ENCODE measurements at regions not wholly inside any gene's neighbourhood (a gene's known extent, or its start where the extent isn't known, plus 50 kb on each side); places are given as distances from the start of the nearest gene placed in this dataset.

DNA sequence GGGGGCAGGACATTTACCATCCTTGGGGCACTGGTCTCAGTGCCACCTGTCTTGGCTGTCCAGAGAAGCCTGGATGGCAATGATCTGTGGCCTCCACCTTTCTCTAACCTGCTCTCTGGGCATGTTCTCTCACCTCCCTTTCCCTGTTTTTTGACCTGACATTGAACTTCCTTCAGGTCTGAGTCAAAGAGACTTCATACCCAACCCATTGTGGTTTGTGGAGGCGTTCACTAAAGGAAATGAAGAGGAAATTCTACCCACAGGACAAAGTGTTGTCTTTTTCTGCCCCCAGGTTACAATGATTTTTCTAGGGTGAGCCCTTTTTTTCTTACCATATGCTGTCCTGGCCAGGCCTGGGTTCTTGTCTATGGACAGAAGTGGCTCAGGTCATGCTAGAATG is 76.6 kb downstream of the CYP26A1 start:
- POLR2A ChIA-PET: no interaction called here
- DNase-seq: no peak
- Mint-ChIP-seq H3K9me3 (peaks cover 3% of the 10 kb centered on the region), H3K27me3 (peaks cover 13% of the 10 kb centered on the region), H3K27ac (no peak overlapping the region), H3K4me3 (no peak overlapping the region), H3K36me3 (ENCODE audit: low read depth) (no peaks in the 10 kb centered on the region), H3K4me1 (no peaks in the 10 kb centered on the region)
- intact Hi-C loops (cut with micrococcal nuclease): no loop called here
- CTCF ChIA-PET: no interaction called here
- no peak for ATAC-seq (ENCODE audit: low read depth)
- TF ChIP-seq, protein P1, sequence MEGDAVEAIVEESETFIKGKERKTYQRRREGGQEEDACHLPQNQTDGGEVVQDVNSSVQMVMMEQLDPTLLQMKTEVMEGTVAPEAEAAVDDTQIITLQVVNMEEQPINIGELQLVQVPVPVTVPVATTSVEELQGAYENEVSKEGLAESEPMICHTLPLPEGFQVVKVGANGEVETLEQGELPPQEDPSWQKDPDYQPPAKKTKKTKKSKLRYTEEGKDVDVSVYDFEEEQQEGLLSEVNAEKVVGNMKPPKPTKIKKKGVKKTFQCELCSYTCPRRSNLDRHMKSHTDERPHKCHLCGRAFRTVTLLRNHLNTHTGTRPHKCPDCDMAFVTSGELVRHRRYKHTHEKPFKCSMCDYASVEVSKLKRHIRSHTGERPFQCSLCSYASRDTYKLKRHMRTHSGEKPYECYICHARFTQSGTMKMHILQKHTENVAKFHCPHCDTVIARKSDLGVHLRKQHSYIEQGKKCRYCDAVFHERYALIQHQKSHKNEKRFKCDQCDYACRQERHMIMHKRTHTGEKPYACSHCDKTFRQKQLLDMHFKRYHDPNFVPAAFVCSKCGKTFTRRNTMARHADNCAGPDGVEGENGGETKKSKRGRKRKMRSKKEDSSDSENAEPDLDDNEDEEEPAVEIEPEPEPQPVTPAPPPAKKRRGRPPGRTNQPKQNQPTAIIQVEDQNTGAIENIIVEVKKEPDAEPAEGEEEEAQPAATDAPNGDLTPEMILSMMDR (IDR thresholded peaks at IDR 0.05): no peak

DNA sequence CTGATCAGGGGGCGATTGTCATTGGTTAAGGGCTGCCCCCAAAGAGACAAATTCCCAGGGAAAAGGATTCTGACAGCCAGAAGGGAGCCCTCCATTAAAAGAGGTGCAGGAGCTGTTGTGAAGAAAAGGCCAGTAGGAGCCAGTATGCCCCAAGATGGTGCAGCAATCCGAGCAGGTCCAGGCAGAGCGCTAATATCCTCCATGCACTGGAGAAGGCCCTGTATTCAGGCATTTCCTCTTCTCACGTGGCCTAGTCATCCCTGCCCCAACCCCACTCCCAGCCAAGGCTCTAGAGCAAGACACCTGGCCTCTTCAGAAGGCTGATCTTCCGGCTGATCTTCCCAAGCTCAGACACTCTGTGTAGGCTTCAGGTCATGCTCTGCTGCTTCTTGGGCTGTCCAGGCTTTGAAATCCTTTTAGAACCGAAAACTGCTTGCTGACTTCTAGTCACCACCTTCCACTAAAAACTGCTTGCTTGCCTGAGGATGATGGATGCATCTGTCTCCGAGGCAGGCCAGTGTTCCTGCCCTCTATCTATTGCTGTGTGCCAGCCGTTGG is 77.4 kb downstream of the CYP26A1 start:
- no peak overlapping the region for H3K4me3 Mint-ChIP-seq
- TF ChIP-seq, protein P1 (IDR thresholded peaks at IDR 0.05): no peak
- H3K9me3 Mint-ChIP-seq: peaks cover 3% of the 10 kb centered on the region
- no peak overlapping the region for H3K27ac Mint-ChIP-seq
- peaks cover 10% of the 10 kb centered on the region for H3K27me3 Mint-ChIP-seq
- CTCF ChIA-PET: no interaction called here
- DNase-seq (no peak), ATAC-seq (ENCODE audit: low read depth) (no peak)
- intact Hi-C loops (cut with micrococcal nuclease): no loop called here
- POLR2A ChIA-PET: no interaction called here
- H3K4me1 Mint-ChIP-seq: no peaks in the 10 kb centered on the region
- H3K36me3 Mint-ChIP-seq (ENCODE audit: low read depth): no peaks in the 10 kb centered on the region

DNA sequence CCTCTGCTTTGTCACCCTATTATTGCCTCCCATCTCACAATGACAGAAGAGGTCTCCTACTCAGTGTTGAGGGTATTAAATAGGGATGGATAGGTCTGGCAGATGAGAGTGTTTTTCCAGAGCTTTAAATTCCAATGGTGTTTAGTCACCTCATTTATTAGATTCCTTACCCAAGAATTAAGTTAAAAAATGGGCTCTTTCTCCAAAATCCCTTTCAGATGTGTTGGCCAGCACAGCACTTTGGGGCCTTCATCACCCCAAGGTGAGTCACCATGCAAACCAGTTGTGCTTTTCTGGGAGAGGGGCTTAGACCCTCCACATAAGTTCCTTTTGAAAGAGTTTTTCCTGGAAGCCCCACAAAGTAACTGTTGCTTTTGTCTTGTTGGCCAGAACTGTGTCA is 78.4 kb downstream of the CYP26A1 start:
- POLR2A ChIA-PET: no interaction called here
- Mint-ChIP-seq H3K27ac (no peak overlapping the region), H3K4me3 (no peak overlapping the region)

DNA sequence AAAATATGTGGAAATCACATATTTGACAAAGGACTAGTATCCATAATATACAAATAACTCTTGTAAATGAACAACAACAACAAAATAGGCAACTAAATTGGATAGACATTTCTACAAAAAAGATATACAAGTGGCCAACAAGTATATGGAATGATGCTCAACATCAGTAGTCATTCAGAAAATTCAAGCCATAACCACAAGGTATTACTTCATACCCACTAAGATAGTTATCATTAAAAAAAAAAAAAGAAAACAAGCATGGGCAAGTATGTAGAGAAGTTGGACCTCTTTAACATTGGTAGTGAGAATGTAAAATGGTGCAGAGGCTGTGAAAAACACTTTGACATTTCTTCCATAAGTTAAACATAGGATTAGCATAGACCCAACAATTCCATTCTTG is 80.8 kb downstream of the CYP26A1 start:
- H3K36me3 Mint-ChIP-seq (ENCODE audit: low read depth): no peaks in the 10 kb centered on the region
- H3K4me3 Mint-ChIP-seq: no peak overlapping the region
- TF ChIP-seq, protein P1 (IDR thresholded peaks at IDR 0.05): no peak
- intact Hi-C loops (cut with micrococcal nuclease): no loop called here
- H3K9me3 Mint-ChIP-seq: peaks cover 16% of the 10 kb centered on the region
- peaks cover 5% of the 10 kb centered on the region for H3K27me3 Mint-ChIP-seq
- no peak overlapping the region for H3K27ac Mint-ChIP-seq
- POLR2A ChIA-PET: no interaction called here
- CTCF ChIA-PET: no interaction called here
- DNase-seq (no peak), ATAC-seq (ENCODE audit: low read depth) (no peak)
- no peaks in the 10 kb centered on the region for H3K4me1 Mint-ChIP-seq

More for the DNA sequence above, 78.4 kb downstream of the CYP26A1 start:
- CTCF ChIA-PET: interaction anchor here (1.1 kb wide), 1 partner anchor 225 kb away, joined by 3 read pairs; no protein-coding TSS in a partner anchor
- DNase-seq (no peak), ATAC-seq (ENCODE audit: low read depth) (no peak)
- H3K36me3 Mint-ChIP-seq (ENCODE audit: low read depth): no peaks in the 10 kb centered on the region
- intact Hi-C loops (cut with micrococcal nuclease): no loop called here
- peaks cover 8% of the 10 kb centered on the region for H3K27me3 Mint-ChIP-seq
- H3K9me3 Mint-ChIP-seq: peaks cover 3% of the 10 kb centered on the region
- no peaks in the 10 kb centered on the region for H3K4me1 Mint-ChIP-seq
- TF ChIP-seq, protein P1 (IDR thresholded peaks at IDR 0.05): no peak

DNA sequence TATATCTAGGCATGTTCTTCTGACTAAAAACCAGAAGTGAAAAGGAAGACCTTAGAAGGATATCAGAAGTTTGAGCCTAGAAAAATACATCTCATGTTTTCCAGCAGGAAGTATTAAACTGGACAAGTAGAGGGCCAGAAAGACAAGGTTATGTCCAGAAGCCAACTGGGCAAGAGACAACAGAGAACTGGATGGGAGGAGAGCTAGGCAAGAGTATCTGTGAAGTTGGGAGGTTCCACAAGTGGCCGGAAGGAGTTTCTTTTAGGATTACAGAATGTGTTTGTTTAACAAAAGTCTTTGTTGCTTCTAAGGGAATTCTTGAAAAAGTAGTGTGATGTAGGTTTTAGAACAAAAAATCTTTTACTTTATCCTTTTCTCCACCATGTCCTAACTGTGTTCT is 86.4 kb downstream of the CYP26A1 start:
- Mint-ChIP-seq H3K9me3 (peaks cover 20% of the 10 kb centered on the region), H3K36me3 (ENCODE audit: low read depth) (no peaks in the 10 kb centered on the region), H3K27ac (no peak overlapping the region), H3K4me3 (no peak overlapping the region), H3K4me1 (no peaks in the 10 kb centered on the region), H3K27me3 (peaks cover 2% of the 10 kb centered on the region)
- ChIA-PET CTCF (no interaction called here), POLR2A (no interaction called here)
- DNase-seq (no peak), ATAC-seq (ENCODE audit: low read depth) (no peak)
- TF ChIP-seq, protein P1 (IDR thresholded peaks at IDR 0.05): no peak
- intact Hi-C loops (cut with micrococcal nuclease): no loop called here
